Spleen (tissue), 11 donors: ENCODE measurements at regions not wholly inside any gene's neighbourhood (a gene's known extent, or its start where the extent isn't known, plus 50 kb on each side); places are given as distances from the start of the nearest gene placed in this dataset.

ENCODE experiments used
- DNase-seq: peaks from one replicate; pipeline ENCODE4 v3.0.0-alpha.2; 2020
- H3K27ac ChIP-seq, 8 donors: fragments of 200-600 bp; sonication (generic) in 7 of 8; 1 replicate in 4 of 8; 2 replicates in 4 of 8; pipeline versions ENCODE4 v1.5.0 to v1.8.0; 2016 to 2021; ENCODE audit warnings: inconsistent platforms in 4 of 8, mild to moderate bottlenecking in 4 of 8, moderate library complexity in 1 of 8
- H3K27me3 ChIP-seq, 7 donors: fragments of 200-600 bp; sonication (generic) in 6 of 7; replicated peaks in 1 of 7; 1 replicate in 4 of 7; 2 replicates in 3 of 7; pipeline versions ENCODE4 v1.5.0 to v1.8.0; 2016 to 2021; ENCODE audit warnings: inconsistent platforms in 3 of 7, mild to moderate bottlenecking in 1 of 7
- H3K36me3 ChIP-seq, 6 donors: fragments of 200-600 bp; sonication (generic) in 5 of 6; 1 replicate in 4 of 6; 2 replicates in 2 of 6; pipeline versions ENCODE4 v1.5.0 to v1.8.0; 2016 to 2021; ENCODE audit warnings: inconsistent platforms in 2 of 6
- H3K4me1 ChIP-seq, 6 donors: fragments of 200-600 bp; sonication (generic) in 5 of 6; 1 replicate in 3 of 6; 2 replicates in 3 of 6; pipeline versions ENCODE4 v1.5.0 to v1.8.0; 2016 to 2021; ENCODE audit warnings: inconsistent platforms in 3 of 6
- H3K4me3 ChIP-seq, 8 donors: fragments of 200-600 bp; sonication (generic) in 7 of 8; 1 replicate in 4 of 8; 2 replicates in 4 of 8; pipeline versions ENCODE4 v1.5.0 to v1.8.0; 2016 to 2021; ENCODE audit warnings: inconsistent platforms in 4 of 8, mild to moderate bottlenecking in 4 of 8, moderate library complexity in 2 of 8
- H3K9me3 ChIP-seq, 8 donors: fragments of 200-600 bp; sonication (generic) in 7 of 8; 1 replicate in 4 of 8; 2 replicates in 4 of 8; pipeline versions ENCODE4 v1.5.0 to v1.8.0; 2016 to 2021; ENCODE audit warnings: inconsistent platforms in 4 of 8
- CTCF ChIP-seq, 11 experiments: fragments of 200-600 bp in 7 of 11; fragments of 450-650 bp in 4 of 11; sonication (generic) in 4 of 11; IDR thresholded peaks in 8 of 11; conservative IDR thresholded peaks in 3 of 11; 1 replicate in 7 of 11; 2 replicates in 4 of 11; pipeline versions ENCODE4 v1.4.0 to v1.8.0; 2016 to 2021; ENCODE audit warnings: antibody characterized with exemption in 11 of 11, inconsistent platforms in 4 of 11, mild to moderate bottlenecking in 1 of 11
- POLR2A ChIP-seq, 3 donors: fragments of 450-650 bp; IDR thresholded peaks; one replicate each; pipeline ENCODE4 v1.5.1; 2017; ENCODE audit warnings: antibody characterized with exemption in 3 of 3, mild to moderate bottlenecking in 1 of 3
- POLR2AphosphoS5 ChIP-seq, 3 donors: sonication (generic); formaldehyde crosslinking; IDR thresholded peaks; one replicate each; pipeline ENCODE4 v1.5.1; 2017; ENCODE audit warnings: antibody characterized with exemption in 3 of 3
- WGBS, 5 donors: extraction: QIAGEN DNeasy Blood & Tissue Kit in 3 of 5; methylation state at CpG; one replicate each; pipeline versions ENCODE4 v1.1.5 to v1.1.7; 2013 to 2018; 5-methylcytosine and 5-hydroxymethylcytosine counted together
- intact Hi-C: fragments of 100-400 bp; cut with DNase I; formaldehyde crosslinking; loops from one replicate; pipeline ENCODE4 v1.15.0; 2023; ENCODE audit warnings: low total_unique reads
- donor health status: healthy with polysubstance abuse.
- donor health status: DM: no; HTN: no; CAD: no; lungs with moderate emphysema.
- donor health status: DM: no; HTN: no; CAD: no.
- donor health status: Bipolar disorder and iron deficiency.
- donor health status: healthy.
- donor health status: DM: no; HTN: no; CAD: no.
- donor health status: DM: yes; HTN: yes; CAD: no.

- TF ChIP-seq CTCF (IDR thresholded peaks at IDR 0.05 in 8 of 11, conservative IDR thresholded peaks at IDR 0.05 in 3 of 11) = no peak
- TF ChIP-seq POLR2A (IDR thresholded peaks at IDR 0.05) = no peak
- TF ChIP-seq POLR2AphosphoS5 (IDR thresholded peaks at IDR 0.05) = no peak
- intact Hi-C loops = no loop called here
- WGBS, 5 donors = 50 to 77% (median 70%) methylated on average over 2 of the region's 2 CpGs
- H3K4me1 ChIP-seq = no peaks in the 10 kb centered on the region
- H3K27ac ChIP-seq = no peak overlapping the region
- peaks cover 0 to 32% (median 16%) of the 10 kb centered on the region in 8 donors for H3K9me3 ChIP-seq
- DNase-seq = no peak
- H3K4me3 ChIP-seq = no peak overlapping the region
- no peaks in the 10 kb centered on the region for H3K27me3 ChIP-seq
- H3K36me3 ChIP-seq = no peaks in the 10 kb centered on the region
Measured at GRCh38 chr3:176767385-176767784, 429.9 kb downstream of the TBL1XR1 start.

- intact Hi-C loops = no loop called here
- Histone ChIP-seq H3K27ac (no peak overlapping the region), H3K4me1 (no peaks in the 10 kb centered on the region), H3K9me3 (peaks cover 0 to 29% (median 13%) of the 10 kb centered on the region in 8 donors), H3K4me3 (no peak overlapping the region), H3K27me3 (no peaks in the 10 kb centered on the region), H3K36me3 (no peaks in the 10 kb centered on the region)
- DNase-seq = no peak
- WGBS, 5 donors = 35 to 77% (median 63%) methylated on average over 1 of the region's 1 CpG
- TF ChIP-seq CTCF (IDR thresholded peaks at IDR 0.05 in 8 of 11, conservative IDR thresholded peaks at IDR 0.05 in 3 of 11) (no peak), POLR2A (IDR thresholded peaks at IDR 0.05) (no peak), POLR2AphosphoS5 (IDR thresholded peaks at IDR 0.05) (no peak)
Measured at GRCh38 chr3:176766862-176767261, 430.4 kb downstream of the TBL1XR1 start.

- no peak for DNase-seq
- Histone ChIP-seq H3K27ac (no peak overlapping the region), H3K36me3 (no peaks in the 10 kb centered on the region), H3K4me3 (no peak overlapping the region), H3K9me3 (peaks cover 0 to 29% (median 13%) of the 10 kb centered on the region in 8 donors), H3K4me1 (no peaks in the 10 kb centered on the region), H3K27me3 (no peaks in the 10 kb centered on the region)
- intact Hi-C loops = no loop called here
- TF ChIP-seq POLR2AphosphoS5 (IDR thresholded peaks at IDR 0.05) (no peak), POLR2A (IDR thresholded peaks at IDR 0.05) (no peak), CTCF (IDR thresholded peaks at IDR 0.05 in 8 of 11, conservative IDR thresholded peaks at IDR 0.05 in 3 of 11) (no peak)
- WGBS, 5 donors = 81 to 98% (median 90%) methylated on average over 3 of the region's 3 CpGs
Measured at GRCh38 chr3:176765382-176765900, 431.8 kb downstream of the TBL1XR1 start.

GRCh38 chr3:176759815-176760506, 437.3 kb downstream of the TBL1XR1 start:
- H3K36me3 ChIP-seq = no peaks in the 10 kb centered on the region
- no peak overlapping the region for H3K4me3 ChIP-seq
- TF ChIP-seq POLR2AphosphoS5 (IDR thresholded peaks at IDR 0.05) = no peak
- TF ChIP-seq POLR2A (IDR thresholded peaks at IDR 0.05) = no peak
- TF ChIP-seq CTCF (IDR thresholded peaks at IDR 0.05 in 8 of 11, conservative IDR thresholded peaks at IDR 0.05 in 3 of 11) = no peak
- intact Hi-C loops = no loop called here
- H3K27me3 ChIP-seq = no peaks in the 10 kb centered on the region
- H3K27ac ChIP-seq = no peak overlapping the region
- H3K4me1 ChIP-seq = no peaks in the 10 kb centered on the region
- DNase-seq = no peak
- H3K9me3 ChIP-seq = peaks cover 0 to 17% (median 7%) of the 10 kb centered on the region in 8 donors
